Liver (tissue), 8 donors: ENCODE measurements at regions not wholly inside any gene's neighbourhood (a gene's known extent, or its start where the extent isn't known, plus 50 kb on each side); places are given as distances from the start of the nearest gene placed in this dataset.

Experiments
- DNase-seq: peaks from one replicate; pipeline ENCODE4 v3.0.0-alpha.2; 2017; ENCODE audit warnings: low spot score
- H3K27ac ChIP-seq, 2 donors: one replicate each; pipeline ENCODE4 v1.7.0; 2013; ENCODE audit warnings: inconsistent platforms in 2 of 2, low read length in 2 of 2, control low read depth in 1 of 2, low read depth in 1 of 2, mild to moderate bottlenecking in 1 of 2
- H3K27me3 ChIP-seq, 4 donors: one replicate each; pipeline versions ENCODE4 v1.6.1 to v1.7.0; 2013; ENCODE audit warnings: low read length in 3 of 4, inconsistent platforms in 1 of 4, mild to moderate bottlenecking in 1 of 4, moderate library complexity in 1 of 4; ENCODE audit not compliant: control insufficient read depth in 4 of 4, insufficient read depth in 4 of 4
- H3K36me3 ChIP-seq, 4 donors: one replicate each; pipeline versions ENCODE4 v1.6.1 to v1.7.0; 2013; ENCODE audit warnings: low read length in 3 of 4, mild to moderate bottlenecking in 3 of 4, low read depth in 1 of 4, moderate library complexity in 1 of 4; ENCODE audit not compliant: control insufficient read depth in 4 of 4, insufficient read depth in 3 of 4
- H3K4me1 ChIP-seq, 4 donors: one replicate each; pipeline versions ENCODE4 v1.6.1 to v1.7.0; 2013; ENCODE audit warnings: low read length in 3 of 4, mild to moderate bottlenecking in 3 of 4, moderate library complexity in 1 of 4; ENCODE audit not compliant: control insufficient read depth in 4 of 4, insufficient read depth in 4 of 4
- H3K4me3 ChIP-seq, 3 donors: one replicate each; pipeline versions ENCODE4 v1.6.1 to v1.7.0; 2013; ENCODE audit warnings: low read length in 3 of 3, control low read depth in 1 of 3, low read depth in 1 of 3, mild to moderate bottlenecking in 1 of 3
- H3K9ac ChIP-seq, 2 donors: one replicate each; pipeline ENCODE4 v1.7.0; 2013; ENCODE audit warnings: low read length in 2 of 2, mild to moderate bottlenecking in 2 of 2, moderate library complexity in 2 of 2, control low read depth in 1 of 2, low read depth in 1 of 2
- H3K9me3 ChIP-seq, 4 donors: one replicate each; pipeline versions ENCODE4 v1.6.1 to v1.7.0; 2013; ENCODE audit warnings: low read length in 3 of 4; ENCODE audit not compliant: control insufficient read depth in 4 of 4
- ATF3 ChIP-seq: IDR thresholded peaks from 2 replicates; pipeline ENCODE4 v1.6.1; 2016; ENCODE audit warnings: antibody characterized with exemption
- CTCF ChIP-seq: fragments of 150-350 bp; IDR thresholded peaks from 2 replicates; pipeline ENCODE4 v1.5.1; 2017; ENCODE audit warnings: improper control_type of control experiment, low read depth, low read length; ENCODE audit not compliant: missing input control
- EGR1 ChIP-seq, 2 donors: IDR thresholded peaks; 2 replicates each; pipeline ENCODE4 v1.6.1; 2016 to 2018; ENCODE audit warnings: antibody characterized with exemption in 2 of 2, low read depth in 2 of 2
- FOXA1 ChIP-seq: IDR thresholded peaks from 2 replicates; pipeline ENCODE4 v1.6.1; 2016; ENCODE audit warnings: antibody characterized with exemption
- FOXA2 ChIP-seq: IDR thresholded peaks from 2 replicates; pipeline ENCODE4 v1.6.1; 2016; ENCODE audit warnings: antibody characterized with exemption
- GABPA ChIP-seq, 2 donors: IDR thresholded peaks in 1 of 2; conservative IDR thresholded peaks in 1 of 2; 2 replicates each; pipeline ENCODE4 v1.6.1; 2016; ENCODE audit warnings: antibody characterized with exemption in 2 of 2, mild to moderate bottlenecking in 1 of 2, moderate library complexity in 1 of 2
- HNF4A ChIP-seq, 2 donors: conservative IDR thresholded peaks; 2 replicates each; pipeline ENCODE4 v1.6.1; 2016; ENCODE audit warnings: antibody characterized with exemption in 2 of 2, mild to moderate bottlenecking in 2 of 2
- HNF4G ChIP-seq: IDR thresholded peaks from 2 replicates; pipeline ENCODE4 v1.6.1; 2016; ENCODE audit warnings: antibody characterized with exemption
- JUND ChIP-seq, 2 donors: IDR thresholded peaks; 2 replicates each; pipeline ENCODE4 v1.6.1; 2016; ENCODE audit warnings: antibody characterized with exemption in 2 of 2
- MAX ChIP-seq: IDR thresholded peaks from 2 replicates; pipeline ENCODE4 v1.6.1; 2016; ENCODE audit warnings: antibody characterized with exemption
- NR2F2 ChIP-seq: IDR thresholded peaks from 2 replicates; pipeline ENCODE4 v1.6.1; 2016; ENCODE audit warnings: antibody characterized with exemption
- RAD21 ChIP-seq, 2 donors: IDR thresholded peaks; 2 replicates each; pipeline ENCODE4 v1.6.1; 2016; ENCODE audit warnings: antibody characterized with exemption in 2 of 2, mild to moderate bottlenecking in 2 of 2
- REST ChIP-seq: IDR thresholded peaks from 2 replicates; pipeline ENCODE4 v1.6.1; 2016; ENCODE audit warnings: antibody characterized with exemption, mild to moderate bottlenecking
- RXRA ChIP-seq, 2 donors: IDR thresholded peaks; 2 replicates each; pipeline ENCODE4 v1.6.1; 2017 to 2018; ENCODE audit warnings: antibody characterized with exemption in 2 of 2, mild to moderate bottlenecking in 1 of 2
- SP1 ChIP-seq: IDR thresholded peaks from 2 replicates; pipeline ENCODE4 v1.6.1; 2018; ENCODE audit warnings: antibody characterized with exemption, mild to moderate bottlenecking
- TAF1 ChIP-seq: conservative IDR thresholded peaks from 2 replicates; pipeline ENCODE4 v1.6.1; 2016; ENCODE audit warnings: antibody characterized with exemption, mild to moderate bottlenecking
- YY1 ChIP-seq: IDR thresholded peaks from 2 replicates; pipeline ENCODE4 v1.6.1; 2016; ENCODE audit warnings: antibody characterized with exemption, mild to moderate bottlenecking
- ZBTB33 ChIP-seq: IDR thresholded peaks from 2 replicates; pipeline ENCODE4 v1.6.1; 2016; ENCODE audit warnings: antibody characterized with exemption
- WGBS: extraction: QIAGEN DNeasy Blood & Tissue Kit; methylation state at CpG from one replicate; pipeline ENCODE4 v1.1.7; 2013; 5-methylcytosine and 5-hydroxymethylcytosine counted together
- donor health status: healthy.
- donor health status: healthy.
- donor health status: healthy.
- donor health status: healthy.
- donor health status: healthy.

GRCh38 chr1:193676996-193677549 is 490.7 kb upstream of the B3GALT2 start:
- H3K9ac ChIP-seq = no peak overlapping the region
- TF ChIP-seq GABPA (IDR thresholded peaks at IDR 0.05 in 1 of 2, conservative IDR thresholded peaks at IDR 0.05 in 1 of 2) = no peak
- TF ChIP-seq RXRA (IDR thresholded peaks at IDR 0.05) = no peak
- TF ChIP-seq CTCF = no peak
- TF ChIP-seq HNF4G = no peak
- no peak for TF ChIP-seq TAF1
- TF ChIP-seq ZBTB33 = no peak
- no peak for TF ChIP-seq ATF3
- TF ChIP-seq YY1 = no peak
- no peak for TF ChIP-seq FOXA1
- TF ChIP-seq SP1 = no peak
- TF ChIP-seq FOXA2 = no peak
- TF ChIP-seq HNF4A (conservative IDR thresholded peaks at IDR 0.05) = no peak
- TF ChIP-seq REST = no peak
- TF ChIP-seq RAD21 (IDR thresholded peaks at IDR 0.05) = no peak
- TF ChIP-seq NR2F2 = no peak
- no peaks in the 10 kb centered on the region for H3K9me3 ChIP-seq
- no peaks in the 10 kb centered on the region for H3K27me3 ChIP-seq
- 43% methylated on average over 2 of the region's 2 CpGs for WGBS
- no peak overlapping the region for H3K4me3 ChIP-seq
- no peak for DNase-seq
- H3K27ac ChIP-seq = no peak overlapping the region
- H3K4me1 ChIP-seq = peaks cover 0 to 2% (median 0%) of the 10 kb centered on the region in 4 donors
- H3K36me3 ChIP-seq = no peaks in the 10 kb centered on the region

- Histone ChIP-seq H3K9ac (no peak overlapping the region), H3K27ac (no peak overlapping the region), H3K27me3 (no peaks in the 10 kb centered on the region), H3K4me3 (no peak overlapping the region), H3K4me1 (peaks cover 0 to 2% (median 0%) of the 10 kb centered on the region in 4 donors), H3K9me3 (no peaks in the 10 kb centered on the region), H3K36me3 (no peaks in the 10 kb centered on the region)
- no peak for DNase-seq
- 80% methylated on average over 7 of the region's 7 CpGs for WGBS
- no peak for TF ChIP-seq SP1
- no peak for TF ChIP-seq CTCF
- no peak for TF ChIP-seq MAX
- TF ChIP-seq TAF1 = no peak
- TF ChIP-seq HNF4G = no peak
- no peak for TF ChIP-seq ATF3
- no peak for TF ChIP-seq NR2F2
- no peak for TF ChIP-seq EGR1 (IDR thresholded peaks at IDR 0.05; ENCODE audit: low read depth in 2 of 2)
- no peak for TF ChIP-seq JUND (IDR thresholded peaks at IDR 0.05)
- no peak for TF ChIP-seq RAD21 (IDR thresholded peaks at IDR 0.05)
- no peak for TF ChIP-seq RXRA (IDR thresholded peaks at IDR 0.05)
- TF ChIP-seq GABPA (IDR thresholded peaks at IDR 0.05 in 1 of 2, conservative IDR thresholded peaks at IDR 0.05 in 1 of 2) = no peak
- TF ChIP-seq FOXA1 = no peak
- no peak for TF ChIP-seq ZBTB33
These were observed 488.0 kb upstream of the B3GALT2 start for GRCh38 chr1:193674292-193674944.
